Activated CD8-positive, alpha-beta memory T cell treated with anti-CD3 and anti-CD28 coated beads for 48 hours (primary cell): ENCODE measurements at regions not wholly inside any gene's neighbourhood (a gene's known extent, or its start where the extent isn't known, plus 50 kb on each side); places are given as distances from the start of the nearest gene placed in this dataset.
"Not testable (repeated sequence)": the region's sequence is repeated elsewhere in the genome, so short reads cannot be mapped to it uniquely, and the experiment has no call there.

Experiments used
- DNase-seq, 3 experiments: peaks; one replicate each; pipeline ENCODE4 v3.0.0-alpha.2; 2020; ENCODE audit warnings: low read depth in 2 of 3, low spot score in 2 of 3

- no peak for DNase-seq
These were observed 237.6 kb upstream of the TRIB2 start for GRCh38 chr2:12479065-12479601.

DNA sequence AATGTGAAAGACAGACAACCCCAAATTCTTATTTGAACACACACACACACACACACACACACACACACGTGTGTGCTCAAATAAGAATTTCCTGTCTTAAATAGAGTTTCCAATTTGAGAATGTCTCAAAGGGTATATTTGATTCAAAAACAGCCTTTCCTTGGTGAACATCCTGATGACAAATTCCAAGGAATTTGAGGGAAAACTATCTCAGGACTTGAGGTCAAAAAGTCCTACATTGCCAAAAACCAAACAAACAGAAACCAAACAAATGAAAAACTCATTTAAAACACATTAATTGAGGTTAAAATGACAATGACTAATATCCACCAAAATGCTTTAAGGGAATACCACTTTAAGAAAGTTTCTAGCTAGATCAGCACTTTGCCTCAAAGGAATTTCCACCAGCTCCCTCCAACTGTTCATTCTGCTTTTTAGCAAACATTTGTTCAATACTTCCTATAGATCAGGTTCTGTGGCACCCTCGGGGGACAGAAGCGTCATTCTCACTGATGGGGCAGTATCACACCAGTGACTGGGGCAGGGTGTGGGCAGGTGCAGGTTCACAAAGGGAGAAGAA lies 232.1 kb upstream of the TRIB2 start:
- DNase-seq = no peak

- no peak for DNase-seq
These were observed 230.3 kb upstream of the TRIB2 start for GRCh38 chr2:12486205-12487118.

GRCh38 chr2:12487253-12488004 lies 229.3 kb upstream of the TRIB2 start:
- DNase-seq = no peak

DNA sequence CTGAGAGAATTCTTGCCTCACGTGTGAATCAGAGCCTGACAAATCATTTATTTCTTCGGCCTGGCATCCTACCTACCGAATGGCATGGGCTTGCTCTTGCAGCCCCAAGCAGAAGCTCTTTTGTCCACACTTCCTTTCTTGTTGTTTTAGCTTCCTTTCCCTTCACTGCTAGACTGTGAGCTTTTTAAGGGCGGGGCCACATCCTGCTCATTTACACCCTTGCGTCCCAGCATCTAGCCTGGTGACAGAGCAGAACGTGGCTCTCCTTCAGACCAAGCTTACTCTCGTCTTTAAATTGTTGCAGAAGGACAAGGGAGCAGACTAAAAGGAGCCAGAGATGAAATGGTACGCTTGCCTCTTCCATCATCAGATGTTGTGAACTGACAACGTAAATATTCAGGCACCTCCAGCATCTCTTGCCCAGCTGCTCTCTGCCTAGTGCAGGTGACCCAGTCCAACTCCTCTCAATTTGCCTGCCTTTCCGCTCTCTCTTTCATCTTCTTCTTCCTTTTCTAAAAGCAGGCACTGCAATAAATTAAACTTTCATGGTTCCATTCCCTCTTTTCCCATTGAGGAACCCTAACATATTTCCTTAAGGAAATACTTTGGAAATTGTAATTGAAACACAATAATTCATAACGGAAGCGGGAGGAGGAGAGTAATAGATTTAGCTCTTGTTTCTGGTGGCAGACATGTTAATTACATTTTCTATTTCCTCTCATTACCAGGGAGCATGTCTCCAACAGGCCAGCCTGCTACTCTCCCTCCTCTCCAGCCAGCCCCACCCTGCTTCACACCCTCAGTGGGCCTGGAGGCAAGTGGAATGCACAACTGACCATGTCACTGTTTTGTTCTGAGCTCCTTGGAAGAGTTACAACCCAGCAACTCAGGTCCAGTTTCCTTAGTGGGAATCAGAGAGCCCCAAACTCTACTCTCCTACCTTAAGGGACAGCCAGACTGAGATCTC lies 228.1 kb upstream of the TRIB2 start:
- no peak for DNase-seq

DNA sequence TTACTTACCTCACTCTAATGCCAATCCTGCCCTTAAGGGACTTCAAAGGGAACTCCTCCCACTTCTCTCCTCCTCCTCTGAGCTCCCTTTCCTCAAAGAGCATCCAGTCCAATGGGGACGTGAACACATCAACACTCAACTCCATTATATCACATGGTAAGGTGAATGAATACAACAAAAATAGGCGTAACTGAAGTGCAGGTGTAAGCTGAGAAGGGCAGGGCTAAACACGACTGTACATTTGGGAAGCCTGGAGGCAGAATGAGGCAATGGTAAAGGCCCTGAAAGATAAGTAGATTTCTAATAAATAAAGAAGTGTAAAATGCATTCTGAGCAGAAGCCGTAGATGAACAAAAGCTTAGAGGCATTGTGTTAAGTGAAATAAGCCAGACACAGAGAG lies 226.1 kb upstream of the TRIB2 start:
- DNase-seq = no peak

- not testable (repeated sequence) for DNase-seq
These were observed 224.4 kb upstream of the TRIB2 start for GRCh38 chr2:12492360-12492759.

- DNase-seq = no peak
These were observed 223.7 kb upstream of the TRIB2 start for GRCh38 chr2:12493031-12493513.

DNA sequence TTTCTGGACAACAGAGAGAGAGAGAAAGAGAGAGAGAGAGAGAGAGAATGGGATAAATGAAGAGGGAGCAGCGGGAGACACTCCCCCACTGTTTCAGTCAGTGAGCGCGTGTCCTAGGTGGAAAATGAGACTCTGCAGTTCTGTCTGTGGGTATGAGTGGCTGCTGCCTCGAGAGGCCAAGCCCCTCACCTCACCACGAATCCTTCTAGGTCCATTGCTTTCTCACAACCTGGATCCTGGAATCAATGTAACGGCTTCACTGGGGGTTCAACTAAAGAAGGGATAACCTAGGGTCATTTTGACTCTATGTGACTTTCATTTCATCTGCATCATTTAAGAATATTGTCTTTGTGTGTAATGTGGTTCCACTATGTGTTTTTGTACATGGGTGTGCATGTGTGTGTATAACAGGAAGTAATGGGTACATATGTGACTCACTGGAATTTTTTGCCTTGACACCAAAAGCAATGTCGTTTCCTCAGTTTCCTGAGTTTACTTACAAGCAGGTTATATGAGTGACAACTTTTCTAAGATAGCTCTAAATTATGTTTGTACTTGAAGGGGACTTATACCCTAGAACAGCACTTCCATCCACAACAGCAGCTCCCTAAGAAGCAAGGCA lies 221.4 kb upstream of the TRIB2 start:
- DNase-seq = no peak

DNA sequence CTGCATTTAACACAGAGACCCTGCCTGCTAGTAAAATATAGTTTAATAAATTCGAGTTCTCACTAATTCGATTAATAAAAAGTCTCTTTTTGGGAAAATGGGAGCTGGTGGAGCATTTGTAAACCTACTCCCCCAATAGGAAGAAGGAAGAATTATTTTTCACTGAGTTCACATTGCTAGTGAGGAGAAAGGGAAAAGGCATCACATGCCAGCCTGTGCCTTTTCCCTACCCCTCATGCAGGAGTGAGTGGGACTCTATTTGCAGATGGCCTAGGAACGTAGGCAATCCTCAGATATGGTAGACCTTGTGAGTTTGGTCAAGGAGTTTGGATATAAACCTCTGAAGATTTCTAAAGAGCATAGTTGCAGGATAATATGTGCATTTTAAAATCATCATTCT lies 218.4 kb upstream of the TRIB2 start:
- no peak for DNase-seq

DNA sequence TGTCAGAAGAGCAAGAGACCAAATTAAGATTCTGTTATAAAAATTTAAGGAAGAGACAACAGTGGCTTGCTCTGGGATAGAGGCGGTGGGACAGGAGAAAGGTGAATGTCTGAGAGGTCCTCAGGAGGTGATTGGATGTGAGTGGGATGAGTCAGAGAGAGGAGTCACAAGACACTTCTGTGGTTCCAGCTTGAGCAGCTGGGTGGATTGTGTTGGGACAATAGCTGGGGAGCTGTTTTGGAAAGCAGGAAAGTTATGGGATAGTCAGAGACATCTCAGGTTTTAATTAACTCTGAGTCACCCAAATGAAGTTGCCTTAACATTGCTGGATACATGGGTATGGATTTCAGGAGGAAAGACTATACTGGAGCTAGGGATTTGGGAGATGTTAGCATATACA lies 218.0 kb upstream of the TRIB2 start:
- no peak for DNase-seq

DNA sequence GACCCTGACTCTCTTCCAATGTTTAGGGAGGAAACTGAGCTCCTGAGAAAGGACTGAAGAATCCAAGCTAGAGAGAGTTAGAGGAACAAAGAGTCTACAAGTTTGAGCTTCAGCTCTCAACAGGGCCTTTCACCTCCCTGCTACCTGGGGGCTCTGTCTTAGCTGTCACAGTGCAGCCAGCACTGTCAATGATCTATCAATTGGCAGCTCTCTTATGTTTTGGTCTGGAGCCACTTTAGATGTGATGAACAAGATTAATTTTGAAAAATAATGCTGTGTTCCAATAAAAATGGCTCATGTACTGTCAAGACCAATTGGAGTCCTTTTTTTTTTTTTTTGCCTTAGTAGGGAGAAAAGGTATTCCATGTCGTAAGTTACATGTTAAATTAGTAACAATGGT lies 215.8 kb upstream of the TRIB2 start:
- no peak for DNase-seq

DNA sequence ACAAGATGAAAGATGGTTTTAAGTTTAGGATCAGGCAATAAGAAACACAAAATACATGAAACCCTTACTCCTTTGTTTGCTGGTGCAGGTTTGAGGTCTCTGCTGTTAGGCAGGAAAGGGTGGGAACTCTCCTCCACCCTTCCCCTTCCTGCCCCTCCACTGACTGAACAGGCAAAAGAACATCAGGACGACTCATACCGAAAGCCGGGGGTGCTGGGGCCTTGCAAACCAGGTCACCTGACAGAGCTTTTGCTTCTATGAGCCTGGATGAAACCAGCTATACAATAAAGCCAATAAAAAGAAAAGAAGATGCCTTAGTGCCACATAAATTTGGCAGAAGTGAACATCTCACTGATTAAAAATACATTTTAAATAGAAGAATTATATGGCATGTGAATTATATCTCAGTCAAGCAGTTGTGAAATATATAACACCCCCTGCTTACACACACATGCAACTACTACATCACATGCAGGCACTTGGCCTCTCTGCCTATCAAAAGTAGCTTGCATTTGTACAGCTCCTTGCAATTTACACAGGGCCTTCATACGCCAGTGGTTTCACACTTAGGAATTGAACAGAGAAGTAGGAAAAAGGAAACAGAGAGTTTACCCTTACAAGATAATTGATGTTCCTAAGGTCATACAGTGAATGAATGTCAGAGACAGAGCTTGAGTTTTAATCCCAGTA lies 215.1 kb upstream of the TRIB2 start:
- peak in 2 of 3 experiments; percentile 46 to 49 for DNase-seq

GRCh38 chr2:12502759-12503158 lies 214.0 kb upstream of the TRIB2 start:
- no peak for DNase-seq

GRCh38 chr2:12504443-12504842 lies 212.3 kb upstream of the TRIB2 start:
- no peak for DNase-seq

DNA sequence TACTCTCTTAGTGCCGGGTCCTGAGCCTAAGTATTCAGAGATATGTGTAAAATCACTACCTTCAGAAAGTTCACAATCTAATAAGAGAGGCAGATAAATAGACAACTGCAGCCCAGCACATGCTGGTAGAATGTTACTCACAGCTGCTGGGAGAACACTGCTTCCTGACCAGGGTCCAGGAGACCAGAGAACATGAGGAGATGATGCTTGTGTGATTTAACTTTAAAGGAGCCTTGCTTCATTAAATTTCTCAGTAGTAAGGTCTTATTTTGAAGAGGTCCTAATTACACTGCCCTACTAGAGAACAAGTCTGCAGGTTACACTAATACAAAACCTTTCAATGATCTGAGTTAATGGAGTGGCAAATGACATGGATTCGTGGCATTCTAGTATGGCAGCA lies 209.9 kb upstream of the TRIB2 start:
- DNase-seq = no peak

- peak in 2 of 3 experiments; percentile 41 to 59 for DNase-seq
These were observed 209.4 kb upstream of the TRIB2 start for GRCh38 chr2:12507295-12507694.

GRCh38 chr2:12510070-12510469 lies 206.7 kb upstream of the TRIB2 start:
- DNase-seq = no peak

DNA sequence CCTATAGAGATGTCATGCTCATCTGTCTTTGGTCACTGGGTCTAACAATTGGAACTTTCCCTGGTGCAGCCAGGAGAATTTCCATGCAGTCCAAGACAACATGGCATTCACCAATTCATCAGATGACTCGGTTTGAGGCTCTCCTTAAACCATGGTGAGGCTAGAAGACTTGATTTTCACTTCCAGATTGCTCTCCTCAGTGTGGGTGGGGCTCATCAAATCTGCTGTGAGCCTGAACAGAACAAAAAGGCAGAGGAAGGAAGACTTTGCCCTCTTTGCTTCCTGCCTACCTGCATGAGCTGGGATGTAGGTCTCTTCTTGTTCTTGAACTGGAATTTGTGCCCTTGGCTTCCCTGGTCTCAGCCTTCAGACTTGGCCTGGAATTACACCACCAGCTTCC lies 203.4 kb upstream of the TRIB2 start:
- no peak for DNase-seq
